ENCODE measurements at regions not wholly inside any gene's neighbourhood (a gene's known extent, or its start where the extent isn't known, plus 50 kb on each side); places are given as distances from the start of the nearest gene placed in this dataset.

- Mint-ChIP-seq H3K9me3 (peaks cover 30% of the 10 kb centered on the region), H3K4me1 (no peaks in the 10 kb centered on the region), H3K36me3 (ENCODE audit: insufficient read depth) (peaks cover 2% of the 10 kb centered on the region), H3K4me3 (no peak overlapping the region), H3K27me3 (no peaks in the 10 kb centered on the region), H3K27ac (ENCODE audit: low read depth) (no peak overlapping the region)
- DNase-seq (ENCODE audit: low spot score in 2 of 2) = no peak
- ATAC-seq (replicated peaks; ENCODE audit: extremely low read depth, poor library complexity, severe bottlenecking) = no peak
Observed at GRCh38 chr13:68369739-68370138, 1139.6 kb upstream of the PCDH9 start.

GRCh38 chr13:68368922-68369321, 1138.8 kb upstream of the PCDH9 start:
- Mint-ChIP-seq H3K4me3 (no peak overlapping the region), H3K9me3 (peaks cover 38% of the 10 kb centered on the region), H3K4me1 (no peaks in the 10 kb centered on the region), H3K27me3 (no peaks in the 10 kb centered on the region), H3K36me3 (ENCODE audit: insufficient read depth) (peaks cover 2% of the 10 kb centered on the region), H3K27ac (ENCODE audit: low read depth) (no peak overlapping the region)
- DNase-seq (ENCODE audit: low spot score in 2 of 2) (no peak), ATAC-seq (replicated peaks; ENCODE audit: extremely low read depth, poor library complexity, severe bottlenecking) (no peak)

DNA sequence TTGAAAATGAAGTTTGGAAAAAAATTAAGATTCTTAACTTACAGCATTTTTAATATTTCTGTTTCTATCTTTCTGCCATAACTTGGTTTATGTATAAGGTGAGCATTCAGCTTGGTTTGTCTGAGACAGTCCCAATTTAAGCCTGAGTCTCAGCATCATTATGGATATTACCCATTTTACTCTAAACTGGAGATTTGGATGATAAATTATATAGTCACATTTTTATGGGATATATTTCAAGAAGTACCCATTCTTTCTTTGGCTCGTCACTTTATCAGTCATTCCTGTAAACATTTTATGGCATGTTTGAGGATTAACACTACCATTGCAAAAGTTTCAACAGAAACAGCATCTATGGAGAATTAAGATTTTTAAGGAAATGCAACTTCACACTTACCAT, 1129.0 kb upstream of the PCDH9 start:
- H3K27me3 Mint-ChIP-seq = no peaks in the 10 kb centered on the region
- H3K4me1 Mint-ChIP-seq = no peaks in the 10 kb centered on the region
- ATAC-seq (replicated peaks; ENCODE audit: extremely low read depth, poor library complexity, severe bottlenecking) = no peak
- H3K4me3 Mint-ChIP-seq = no peak overlapping the region
- peaks cover 17% of the 10 kb centered on the region for H3K9me3 Mint-ChIP-seq
- DNase-seq (ENCODE audit: low spot score in 2 of 2) = no peak
- no peak overlapping the region for H3K27ac Mint-ChIP-seq (ENCODE audit: low read depth)
- H3K36me3 Mint-ChIP-seq (ENCODE audit: insufficient read depth) = no peaks in the 10 kb centered on the region

DNA sequence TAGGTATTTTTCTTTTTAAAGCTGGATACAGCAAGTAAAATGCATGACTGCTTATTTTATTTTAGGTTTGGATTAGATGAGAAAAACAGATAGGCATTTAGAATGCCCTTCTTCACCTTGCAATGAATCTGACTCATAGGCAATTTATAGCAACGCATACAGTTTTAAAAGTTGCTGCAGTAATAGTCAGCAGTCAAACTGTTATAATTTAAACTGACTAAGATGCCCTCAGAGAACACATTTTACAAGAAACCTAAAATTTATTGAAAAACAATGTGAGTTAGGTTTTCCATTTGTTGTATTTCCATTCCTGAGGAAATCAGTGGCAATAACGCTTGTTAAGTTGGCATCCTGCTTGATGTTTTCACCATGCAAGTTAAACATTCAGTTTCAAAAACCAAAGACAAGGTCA, 1128.2 kb upstream of the PCDH9 start:
- H3K4me3 Mint-ChIP-seq = no peak overlapping the region
- ATAC-seq (replicated peaks; ENCODE audit: extremely low read depth, poor library complexity, severe bottlenecking) = no peak
- no peaks in the 10 kb centered on the region for H3K36me3 Mint-ChIP-seq (ENCODE audit: insufficient read depth)
- H3K27me3 Mint-ChIP-seq = no peaks in the 10 kb centered on the region
- H3K9me3 Mint-ChIP-seq = peaks cover 20% of the 10 kb centered on the region
- no peak for DNase-seq (ENCODE audit: low spot score in 2 of 2)
- H3K4me1 Mint-ChIP-seq = no peaks in the 10 kb centered on the region
- no peak overlapping the region for H3K27ac Mint-ChIP-seq (ENCODE audit: low read depth)

DNA sequence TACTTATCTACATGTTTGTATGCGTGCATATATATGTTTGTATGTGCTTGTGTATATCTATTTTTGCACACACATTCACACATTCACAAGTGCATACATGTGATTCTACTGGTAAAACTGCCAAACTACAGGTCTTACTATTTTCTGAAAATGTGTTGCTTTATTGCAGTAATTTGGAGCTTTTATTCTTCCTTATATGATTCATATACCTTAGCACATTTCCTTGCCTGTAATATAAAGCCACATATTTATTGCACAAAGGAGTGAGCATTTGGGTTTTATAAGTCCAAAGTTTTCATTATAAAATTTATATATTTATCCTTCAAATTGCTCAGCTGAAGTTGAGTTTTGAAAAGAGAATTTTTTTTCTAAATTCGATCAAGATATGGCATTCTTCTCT, 1120.4 kb upstream of the PCDH9 start:
- H3K4me1 Mint-ChIP-seq = no peaks in the 10 kb centered on the region
- H3K27ac Mint-ChIP-seq (ENCODE audit: low read depth) = no peak overlapping the region
- no peak overlapping the region for H3K4me3 Mint-ChIP-seq
- no peaks in the 10 kb centered on the region for H3K36me3 Mint-ChIP-seq (ENCODE audit: insufficient read depth)
- DNase-seq (ENCODE audit: low spot score in 2 of 2) = no peak
- no peaks in the 10 kb centered on the region for H3K27me3 Mint-ChIP-seq
- peaks cover 21% of the 10 kb centered on the region for H3K9me3 Mint-ChIP-seq
- ATAC-seq (replicated peaks; ENCODE audit: extremely low read depth, poor library complexity, severe bottlenecking) = no peak

DNA sequence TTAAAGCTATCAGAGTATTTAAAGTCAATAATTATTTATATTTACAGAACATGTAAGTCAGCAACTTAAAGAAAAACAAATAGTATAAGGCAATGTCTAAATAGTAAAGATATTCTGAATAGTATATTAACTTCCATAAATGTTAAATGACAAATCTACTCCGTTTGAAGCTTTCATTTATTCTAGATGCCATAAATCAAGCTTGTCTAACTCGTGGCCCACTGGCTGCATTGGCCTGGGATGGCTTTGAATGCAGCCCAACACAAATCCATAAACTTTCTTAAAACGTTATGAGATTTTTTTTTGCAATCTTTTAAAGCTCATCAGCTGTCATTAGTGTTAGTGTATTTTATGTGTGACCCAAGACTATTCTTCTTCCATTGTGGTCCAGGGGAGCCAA, 1117.1 kb upstream of the PCDH9 start:
- no peak overlapping the region for H3K4me3 Mint-ChIP-seq
- DNase-seq (ENCODE audit: low spot score in 2 of 2) (no peak), ATAC-seq (replicated peaks; ENCODE audit: extremely low read depth, poor library complexity, severe bottlenecking) (no peak)
- peaks cover 6% of the 10 kb centered on the region for H3K9me3 Mint-ChIP-seq
- H3K36me3 Mint-ChIP-seq (ENCODE audit: insufficient read depth) = no peaks in the 10 kb centered on the region
- H3K27ac Mint-ChIP-seq (ENCODE audit: low read depth) = no peak overlapping the region
- no peaks in the 10 kb centered on the region for H3K27me3 Mint-ChIP-seq
- H3K4me1 Mint-ChIP-seq = no peaks in the 10 kb centered on the region

DNA sequence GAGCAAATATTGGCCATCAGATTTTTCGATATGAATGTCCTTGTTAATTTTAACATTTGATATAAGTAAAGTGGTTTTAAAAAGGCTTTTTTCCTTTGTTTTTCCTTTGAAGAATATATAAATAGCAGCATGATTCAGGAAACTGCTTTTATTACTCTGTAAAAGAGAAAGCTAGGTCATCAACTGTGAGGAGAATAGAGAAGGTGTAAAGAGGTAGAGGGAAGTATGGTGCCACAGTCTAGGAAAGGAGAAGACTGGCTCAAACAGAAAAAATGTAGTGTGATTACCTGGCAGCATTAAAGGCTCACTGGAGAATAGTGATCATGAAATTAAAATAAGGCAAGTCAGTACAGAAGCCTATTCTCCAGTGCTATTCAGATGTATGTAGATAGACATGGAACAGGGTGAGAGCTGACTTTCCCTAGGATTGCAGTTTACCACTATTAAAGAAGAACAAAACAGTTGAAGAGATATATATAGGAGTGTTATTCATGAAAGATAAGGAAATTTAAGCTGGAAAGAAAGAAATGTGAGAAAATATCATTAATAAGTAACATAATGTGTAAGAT, 1115.9 kb upstream of the PCDH9 start:
- ATAC-seq (replicated peaks; ENCODE audit: extremely low read depth, poor library complexity, severe bottlenecking) = no peak

DNA sequence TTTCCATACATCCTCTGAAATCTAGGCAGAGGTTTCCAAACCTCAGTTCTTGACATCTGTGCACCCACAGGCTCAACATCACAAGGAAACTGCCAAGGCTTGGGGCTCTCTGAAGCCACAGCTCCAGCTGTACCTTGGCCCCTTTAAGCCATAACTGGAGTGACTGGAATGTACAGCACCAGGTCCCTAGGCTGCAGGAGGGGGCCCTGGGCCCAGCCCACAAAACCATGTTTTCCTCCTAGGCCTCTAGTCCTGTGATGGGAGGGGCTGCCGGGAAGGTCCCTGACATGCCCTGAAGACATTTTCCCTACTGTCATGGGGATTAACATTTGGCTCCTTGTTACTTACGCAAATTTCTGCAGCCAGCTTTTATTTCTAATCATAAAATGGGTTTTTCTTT, 1093.0 kb upstream of the PCDH9 start:
- peaks cover under 1% of the 10 kb centered on the region for H3K9me3 Mint-ChIP-seq
- H3K4me1 Mint-ChIP-seq = no peaks in the 10 kb centered on the region
- no peak overlapping the region for H3K4me3 Mint-ChIP-seq
- H3K36me3 Mint-ChIP-seq (ENCODE audit: insufficient read depth) = no peaks in the 10 kb centered on the region
- H3K27ac Mint-ChIP-seq (ENCODE audit: low read depth) = no peak overlapping the region
- H3K27me3 Mint-ChIP-seq = no peaks in the 10 kb centered on the region
- ATAC-seq (replicated peaks; ENCODE audit: extremely low read depth, poor library complexity, severe bottlenecking) = no peak
- no peak for DNase-seq (ENCODE audit: low spot score in 2 of 2)

More for the DNA sequence above, 1115.9 kb upstream of the PCDH9 start:
- Mint-ChIP-seq H3K36me3 (ENCODE audit: insufficient read depth) (no peaks in the 10 kb centered on the region), H3K4me1 (no peaks in the 10 kb centered on the region), H3K9me3 (peaks cover 14% of the 10 kb centered on the region), H3K4me3 (no peak overlapping the region), H3K27ac (ENCODE audit: low read depth) (no peak overlapping the region), H3K27me3 (no peaks in the 10 kb centered on the region)
- no peak for DNase-seq (ENCODE audit: low spot score in 2 of 2)

- Mint-ChIP-seq H3K4me3 (no peak overlapping the region), H3K4me1 (no peaks in the 10 kb centered on the region), H3K36me3 (ENCODE audit: insufficient read depth) (no peaks in the 10 kb centered on the region), H3K9me3 (peaks cover 27% of the 10 kb centered on the region), H3K27ac (ENCODE audit: low read depth) (no peak overlapping the region), H3K27me3 (no peaks in the 10 kb centered on the region)
- no peak for ATAC-seq (replicated peaks; ENCODE audit: extremely low read depth, poor library complexity, severe bottlenecking)
- DNase-seq (ENCODE audit: low spot score in 2 of 2) = no peak
Observed at GRCh38 chr13:68319384-68319783, 1089.2 kb upstream of the PCDH9 start.

GRCh38 chr13:68304286-68304893, 1074.3 kb upstream of the PCDH9 start:
- Mint-ChIP-seq H3K27me3 (no peaks in the 10 kb centered on the region), H3K9me3 (peaks cover 7% of the 10 kb centered on the region), H3K27ac (ENCODE audit: low read depth) (no peak overlapping the region), H3K4me1 (no peaks in the 10 kb centered on the region), H3K36me3 (ENCODE audit: insufficient read depth) (no peaks in the 10 kb centered on the region), H3K4me3 (no peak overlapping the region)
- DNase-seq (ENCODE audit: low spot score in 2 of 2) (no peak), ATAC-seq (replicated peaks; ENCODE audit: extremely low read depth, poor library complexity, severe bottlenecking) (no peak)

DNA sequence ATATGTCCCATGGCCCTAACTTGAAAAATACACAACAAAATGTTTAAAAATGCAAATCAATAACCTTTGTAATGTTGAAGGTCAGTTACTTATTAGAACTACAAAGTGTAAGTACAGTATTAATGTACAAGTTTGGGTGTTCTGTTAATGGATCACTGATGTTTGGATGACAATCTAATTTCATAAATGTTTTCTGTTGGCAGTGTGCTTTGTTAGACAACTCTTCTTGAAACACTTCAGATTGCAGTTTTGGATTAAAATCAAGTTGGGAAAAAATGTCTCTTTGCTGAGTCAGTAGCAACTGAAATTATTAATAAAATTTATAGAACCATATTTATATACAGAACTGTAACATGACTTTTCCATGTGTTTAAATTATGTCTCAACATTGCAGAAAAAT, 1063.5 kb upstream of the PCDH9 start:
- ATAC-seq (replicated peaks; ENCODE audit: extremely low read depth, poor library complexity, severe bottlenecking) = no peak
- Mint-ChIP-seq H3K27me3 (no peaks in the 10 kb centered on the region), H3K9me3 (peaks cover 6% of the 10 kb centered on the region), H3K4me3 (no peak overlapping the region), H3K36me3 (ENCODE audit: insufficient read depth) (no peaks in the 10 kb centered on the region), H3K27ac (ENCODE audit: low read depth) (no peak overlapping the region), H3K4me1 (no peaks in the 10 kb centered on the region)
- no peak for DNase-seq (ENCODE audit: low spot score in 2 of 2)

GRCh38 chr13:68292601-68293000, 1062.5 kb upstream of the PCDH9 start:
- Mint-ChIP-seq H3K27ac (ENCODE audit: low read depth) (no peak overlapping the region), H3K36me3 (ENCODE audit: insufficient read depth) (no peaks in the 10 kb centered on the region), H3K4me3 (no peak overlapping the region), H3K9me3 (peaks cover 11% of the 10 kb centered on the region), H3K27me3 (no peaks in the 10 kb centered on the region), H3K4me1 (no peaks in the 10 kb centered on the region)
- DNase-seq (ENCODE audit: low spot score in 2 of 2) (no peak), ATAC-seq (replicated peaks; ENCODE audit: extremely low read depth, poor library complexity, severe bottlenecking) (no peak)

DNA sequence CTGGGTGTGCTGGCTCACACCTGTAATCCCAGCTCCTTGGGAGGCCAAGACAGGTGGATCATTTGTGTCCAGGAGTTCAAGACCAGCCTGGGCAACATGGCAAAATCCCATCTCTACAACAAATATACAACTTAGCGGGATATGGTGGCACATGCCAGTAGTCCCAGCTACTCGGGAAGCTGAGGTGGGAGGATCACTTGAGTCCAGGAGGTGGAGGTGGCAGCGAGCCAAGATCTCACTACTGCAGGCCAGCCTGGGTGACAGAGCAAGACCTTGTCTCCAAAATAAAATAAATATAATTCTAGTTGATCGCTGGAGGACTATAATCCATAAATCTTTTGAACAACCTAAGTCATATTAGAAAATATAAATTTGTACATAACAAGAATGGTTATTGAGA, 1061.5 kb upstream of the PCDH9 start:
- Mint-ChIP-seq H3K27me3 (no peaks in the 10 kb centered on the region), H3K9me3 (peaks cover 5% of the 10 kb centered on the region)
- DNase-seq (ENCODE audit: low spot score in 2 of 2) = no peak

More for the DNA sequence above, 1061.5 kb upstream of the PCDH9 start:
- Mint-ChIP-seq H3K27ac (ENCODE audit: low read depth) (no peak overlapping the region), H3K36me3 (ENCODE audit: insufficient read depth) (no peaks in the 10 kb centered on the region), H3K4me1 (no peaks in the 10 kb centered on the region), H3K4me3 (no peak overlapping the region)
- ATAC-seq (replicated peaks; ENCODE audit: extremely low read depth, poor library complexity, severe bottlenecking) = no peak
